GM18505 (cell line): ENCODE measurements at regions not wholly inside any gene's neighbourhood (a gene's known extent, or its start where the extent isn't known, plus 50 kb on each side); places are given as distances from the start of the nearest gene placed in this dataset.
"Not testable (repeated sequence)": the region's sequence is repeated elsewhere in the genome, so short reads cannot be mapped to it uniquely, and the experiment has no call there.

Experiments
- ATAC-seq: cut with Tn5 transposase; IDR thresholded peaks from one replicate; pipeline ENCODE4 v1.9.1; 2021; ENCODE audit not compliant: unreplicated experiment
- POLR2A ChIP-seq: IDR thresholded peaks from 4 replicates; pipeline ENCODE4 v1.6.1; 2011; ENCODE audit warnings: borderline replicate concordance; ENCODE audit not compliant: insufficient read depth, insufficient read length; ENCODE audit errors: extremely low read depth

- TF ChIP-seq POLR2A: no peak
- no peak for ATAC-seq
Observed at GRCh38 chr5:106677057-106677456, 993.7 kb downstream of the EFNA5 start.

GRCh38 chr5:106675687-106676086 lies 995.0 kb downstream of the EFNA5 start:
- no peak for TF ChIP-seq POLR2A
- ATAC-seq: no peak

- TF ChIP-seq POLR2A: no peak
- ATAC-seq: no peak
Observed at GRCh38 chr5:106673941-106674340, 996.8 kb downstream of the EFNA5 start.

- ATAC-seq: no peak
- TF ChIP-seq POLR2A: no peak
Observed at GRCh38 chr5:106661866-106662265, 1008.9 kb downstream of the EFNA5 start.

- no peak for TF ChIP-seq POLR2A
- ATAC-seq: no peak
Observed at GRCh38 chr5:106660681-106661080, 1010.1 kb downstream of the EFNA5 start.

GRCh38 chr5:106658150-106658549 lies 1012.6 kb downstream of the EFNA5 start:
- TF ChIP-seq POLR2A: no peak
- no peak for ATAC-seq

GRCh38 chr5:106656821-106657220 lies 1013.9 kb downstream of the EFNA5 start:
- ATAC-seq: no peak
- no peak for TF ChIP-seq POLR2A

GRCh38 chr5:106649031-106649430 lies 1021.7 kb downstream of the EFNA5 start:
- no peak for ATAC-seq
- no peak for TF ChIP-seq POLR2A

- no peak for ATAC-seq
- TF ChIP-seq POLR2A: no peak
Observed at GRCh38 chr5:106648401-106648800, 1022.3 kb downstream of the EFNA5 start.

- TF ChIP-seq POLR2A: no peak
- no peak for ATAC-seq
Observed at GRCh38 chr5:106646106-106646505, 1024.6 kb downstream of the EFNA5 start.

- no peak for ATAC-seq
- TF ChIP-seq POLR2A: no peak
Observed at GRCh38 chr5:106640511-106640910, 1030.2 kb downstream of the EFNA5 start.

GRCh38 chr5:106639488-106639887 lies 1031.2 kb downstream of the EFNA5 start:
- TF ChIP-seq POLR2A: no peak
- no peak for ATAC-seq

- ATAC-seq: no peak
Observed at GRCh38 chr5:106637275-106637674, 1033.5 kb downstream of the EFNA5 start.

GRCh38 chr5:106634375-106634774 lies 1036.4 kb downstream of the EFNA5 start:
- no peak for ATAC-seq
- TF ChIP-seq POLR2A: no peak

More at GRCh38 chr5:106637275-106637674, 1033.5 kb downstream of the EFNA5 start:
- TF ChIP-seq POLR2A: no peak

GRCh38 chr5:106633825-106634224 lies 1036.9 kb downstream of the EFNA5 start:
- ATAC-seq: no peak

GRCh38 chr5:106628456-106628855 lies 1042.3 kb downstream of the EFNA5 start:
- not testable (repeated sequence) for ATAC-seq

More at GRCh38 chr5:106633825-106634224, 1036.9 kb downstream of the EFNA5 start:
- no peak for TF ChIP-seq POLR2A
